RPMI8226 (cell line): ENCODE measurements at regions not wholly inside any gene's neighbourhood (a gene's known extent, or its start where the extent isn't known, plus 50 kb on each side); places are given as distances from the start of the nearest gene placed in this dataset.
"Not testable (repeated sequence)": the region's sequence is repeated elsewhere in the genome, so short reads cannot be mapped to it uniquely, and the experiment has no call there.

Experiments
- DNase-seq: peaks from one replicate; pipeline ENCODE4 v3.0.0-alpha.2; 2015

DNA sequence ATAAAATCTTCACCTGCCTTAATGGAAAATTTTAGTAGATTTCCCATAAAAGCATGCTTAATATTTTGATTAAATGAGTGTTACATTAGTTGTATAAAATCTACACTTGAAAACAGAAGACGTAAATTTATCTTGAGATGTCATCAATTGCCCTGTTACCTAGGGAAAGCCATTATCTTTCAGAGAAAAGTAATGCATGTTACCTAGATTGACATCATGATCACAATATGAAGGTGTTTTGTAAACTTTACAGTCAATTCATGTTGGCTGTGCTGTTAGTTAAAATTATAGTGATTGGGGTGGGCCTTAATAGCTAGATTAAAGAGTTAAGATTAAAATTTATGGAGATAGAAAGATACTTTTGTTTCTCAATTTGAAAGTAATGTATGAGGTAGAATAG is 293.2 kb upstream of the PCDH18 start:
- no peak for DNase-seq

DNA sequence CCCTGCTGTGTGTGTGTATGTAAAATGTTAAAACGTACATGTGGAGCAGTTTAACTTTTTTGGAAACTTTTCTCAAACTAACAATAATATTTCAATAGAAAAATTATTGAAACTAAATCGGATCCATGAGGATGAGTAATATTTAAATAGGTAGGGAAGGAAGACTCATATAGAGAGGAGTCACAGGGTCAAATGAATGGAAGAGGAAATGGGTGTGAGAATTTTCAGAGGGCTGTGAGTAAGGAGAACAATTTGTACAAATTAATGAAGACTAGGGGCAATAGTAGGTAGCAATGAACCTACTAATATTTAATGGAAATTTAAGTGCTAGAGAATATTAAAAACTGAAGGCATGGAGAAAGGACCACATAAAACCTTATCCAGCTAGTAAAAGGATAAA is 290.7 kb upstream of the PCDH18 start:
- DNase-seq, result no peak

DNA sequence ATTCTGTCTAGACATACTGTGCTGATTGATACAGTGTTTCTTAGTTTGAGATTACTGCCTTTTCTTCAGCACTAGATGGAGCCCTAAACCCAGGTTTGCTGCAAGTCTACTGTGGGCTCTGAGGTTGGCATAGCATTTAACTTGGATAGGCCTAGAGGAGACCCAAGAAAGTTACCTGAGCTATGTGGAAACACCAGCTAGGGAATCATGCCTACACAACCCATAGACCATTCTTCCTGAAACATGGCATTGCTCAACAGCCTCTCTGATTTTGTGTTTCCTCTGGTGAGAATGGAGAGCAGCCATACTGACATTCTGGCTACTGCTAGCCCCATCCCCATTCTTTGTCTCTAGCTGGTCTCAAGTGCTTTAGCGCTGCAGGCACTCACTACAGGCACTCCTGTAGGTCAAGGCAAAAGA is 287.7 kb upstream of the PCDH18 start:
- peak; percentile 22 for DNase-seq

GRCh38 chr4:137812258-137812657 is 280.0 kb upstream of the PCDH18 start:
- no peak for DNase-seq

DNA sequence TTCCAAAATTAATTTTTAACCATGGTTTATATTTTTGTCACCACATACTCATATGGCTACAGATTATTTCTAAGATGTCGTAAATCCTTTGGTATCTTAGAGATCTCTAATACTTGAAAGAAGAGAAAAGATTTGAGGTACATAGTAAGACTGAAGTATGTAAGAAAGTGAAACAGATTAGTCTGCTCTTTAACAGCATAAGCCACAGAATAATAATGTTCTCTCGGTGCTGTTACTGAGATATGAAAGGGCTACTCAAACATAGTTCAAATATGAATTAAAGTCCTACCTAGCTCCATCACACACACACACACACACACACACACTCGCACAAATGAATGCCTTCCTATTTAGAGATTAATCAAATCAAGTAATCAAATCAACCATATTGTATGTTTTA is 274.1 kb upstream of the PCDH18 start:
- DNase-seq, result no peak

DNA sequence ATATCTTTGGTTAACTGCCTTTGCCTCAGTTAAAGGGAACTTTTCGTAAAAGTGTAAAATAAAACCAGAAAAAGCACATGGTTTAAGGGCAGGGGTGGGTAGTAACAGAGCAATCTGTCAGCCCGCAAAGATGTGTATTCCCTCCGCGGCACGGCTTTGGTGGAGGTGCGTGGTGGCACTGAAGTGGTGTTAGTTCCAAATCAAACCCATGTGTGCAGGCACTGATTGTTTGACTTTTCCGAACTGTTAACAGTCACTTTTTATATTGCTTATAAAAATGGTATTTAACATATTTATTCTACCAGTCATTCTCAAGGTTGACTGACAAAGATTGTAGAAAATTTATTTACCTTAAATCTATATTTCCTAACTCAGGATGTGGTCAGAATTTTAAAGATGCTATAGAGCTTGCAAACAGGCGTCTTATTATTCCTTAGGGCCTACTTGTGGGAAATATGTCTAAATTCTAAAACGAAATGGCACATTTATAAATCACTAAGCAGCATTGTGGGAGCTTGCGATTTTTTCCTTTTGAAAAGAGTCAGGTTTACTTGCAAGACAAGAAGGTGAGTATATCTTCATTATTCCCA is 272.7 kb upstream of the PCDH18 start:
- DNase-seq, result no peak

DNA sequence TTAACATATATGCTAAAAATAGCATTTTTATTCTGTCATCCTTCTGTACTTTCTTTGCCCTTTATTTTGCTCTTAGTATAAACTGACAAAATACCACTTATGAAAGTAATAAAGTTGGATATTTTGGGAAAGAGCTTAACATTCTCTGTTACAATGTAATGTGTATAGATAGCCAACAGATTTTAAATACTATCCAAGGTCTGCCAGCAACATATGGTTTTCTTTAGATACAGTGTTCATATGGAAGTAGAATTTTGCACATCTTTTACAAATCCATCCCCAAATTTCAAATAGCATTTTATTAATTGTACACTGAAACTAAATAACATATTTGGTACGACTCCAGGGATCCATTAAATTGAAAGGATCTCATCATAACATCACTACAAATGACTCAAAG is 268.6 kb upstream of the PCDH18 start:
- no peak for DNase-seq

- peak; percentile 14 for DNase-seq
Measured at GRCh38 chr4:137794764-137795254, 262.5 kb upstream of the PCDH18 start.

DNA sequence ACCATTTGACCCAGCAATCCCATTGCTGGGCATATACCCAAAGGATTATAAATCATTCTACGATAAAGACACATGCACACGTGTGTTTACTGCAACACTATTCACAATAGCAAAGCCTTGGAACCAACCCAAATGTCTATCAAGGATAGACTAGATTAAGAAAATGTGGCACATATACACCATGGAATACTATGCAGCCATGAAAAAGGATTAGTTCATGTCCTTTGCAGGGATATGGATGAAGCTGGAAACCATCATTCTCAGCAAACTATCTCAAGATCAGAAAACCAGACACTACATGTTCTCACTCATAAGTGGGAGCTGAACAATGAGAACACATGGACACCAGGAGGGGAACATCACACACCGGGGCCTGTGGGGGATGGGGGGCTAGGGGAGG is 257.0 kb upstream of the PCDH18 start:
- not testable (repeated sequence) for DNase-seq

- not testable (repeated sequence) for DNase-seq
Measured at GRCh38 chr4:137783923-137784322, 251.6 kb upstream of the PCDH18 start.

GRCh38 chr4:137775701-137776100 is 243.4 kb upstream of the PCDH18 start:
- no peak for DNase-seq

DNA sequence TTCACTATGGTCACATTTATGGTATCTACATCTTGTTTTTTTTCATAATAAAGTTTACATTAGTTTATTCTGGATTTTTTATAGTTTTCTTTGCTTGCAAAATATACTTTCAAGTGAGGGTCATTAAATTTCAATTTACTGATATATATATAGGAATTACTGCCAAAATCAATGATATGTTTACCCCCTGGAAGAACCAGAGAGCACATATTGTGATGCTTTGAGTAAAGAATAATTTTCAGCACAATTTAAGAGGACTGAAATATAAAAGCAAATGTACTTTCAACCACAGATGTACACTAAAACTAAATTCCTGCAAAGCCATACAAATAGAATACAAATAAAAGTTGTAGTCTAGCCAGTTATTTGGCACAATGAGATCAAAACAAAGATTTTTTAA is 242.2 kb upstream of the PCDH18 start:
- no peak for DNase-seq

- no peak for DNase-seq
Measured at GRCh38 chr4:137768881-137769280, 236.6 kb upstream of the PCDH18 start.

- no peak for DNase-seq
Measured at GRCh38 chr4:137768196-137768595, 235.9 kb upstream of the PCDH18 start.

DNA sequence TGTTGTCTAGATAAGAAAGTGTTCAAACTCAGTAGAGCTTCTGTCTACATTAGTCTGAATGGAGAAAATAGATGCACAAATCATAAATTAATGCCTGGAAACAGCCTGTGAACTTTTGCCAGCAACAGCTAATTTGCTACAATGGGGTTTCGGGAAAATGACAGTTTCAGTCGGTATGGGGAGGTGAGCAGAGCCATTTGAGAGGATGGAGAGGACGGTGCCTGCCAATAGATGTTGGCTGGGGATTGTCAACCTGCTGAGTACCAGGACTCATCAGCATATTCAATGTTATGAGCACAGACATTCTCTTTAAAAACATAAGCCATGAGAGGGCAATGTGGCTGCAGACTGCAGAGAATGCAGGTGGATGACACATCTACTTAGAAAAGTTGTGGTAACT is 230.3 kb upstream of the PCDH18 start:
- DNase-seq, result no peak

- no peak for DNase-seq
Measured at GRCh38 chr4:137754652-137755471, 222.6 kb upstream of the PCDH18 start.

- DNase-seq, result no peak
Measured at GRCh38 chr4:137749466-137749865, 217.2 kb upstream of the PCDH18 start.

GRCh38 chr4:137748616-137749015 is 216.3 kb upstream of the PCDH18 start:
- no peak for DNase-seq

GRCh38 chr4:137740141-137740540 is 207.8 kb upstream of the PCDH18 start:
- DNase-seq, result no peak

- DNase-seq, result no peak
Measured at GRCh38 chr4:137739391-137739790, 207.1 kb upstream of the PCDH18 start.

DNA sequence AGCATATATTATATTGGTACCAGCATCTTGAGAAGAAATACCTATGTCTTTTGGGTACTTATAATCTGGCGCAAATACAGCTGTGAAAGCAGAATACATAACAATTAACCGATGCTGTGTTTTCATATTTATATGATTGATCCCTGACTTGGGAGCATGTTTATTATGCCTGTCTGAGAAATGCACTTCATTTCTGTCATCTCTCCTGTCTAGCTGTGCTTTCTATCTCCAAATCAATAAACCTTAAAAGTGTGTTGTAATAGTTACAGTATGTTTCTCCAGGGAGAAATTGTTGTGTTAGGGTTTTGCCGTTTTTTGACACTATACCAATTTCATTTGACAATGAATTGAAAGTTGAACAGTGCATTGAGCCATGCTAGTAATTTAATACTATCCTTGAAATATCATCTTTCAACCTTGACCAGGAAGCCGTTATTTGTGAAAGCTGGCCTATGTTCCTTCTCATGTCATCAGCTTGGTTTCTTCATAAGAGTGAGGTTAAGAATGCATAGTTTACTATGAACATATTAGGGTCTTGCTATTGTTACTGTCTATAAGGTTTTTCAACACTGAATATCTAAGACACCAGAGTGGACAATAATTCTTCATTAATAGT is 206.2 kb upstream of the PCDH18 start:
- DNase-seq, result no peak

DNA sequence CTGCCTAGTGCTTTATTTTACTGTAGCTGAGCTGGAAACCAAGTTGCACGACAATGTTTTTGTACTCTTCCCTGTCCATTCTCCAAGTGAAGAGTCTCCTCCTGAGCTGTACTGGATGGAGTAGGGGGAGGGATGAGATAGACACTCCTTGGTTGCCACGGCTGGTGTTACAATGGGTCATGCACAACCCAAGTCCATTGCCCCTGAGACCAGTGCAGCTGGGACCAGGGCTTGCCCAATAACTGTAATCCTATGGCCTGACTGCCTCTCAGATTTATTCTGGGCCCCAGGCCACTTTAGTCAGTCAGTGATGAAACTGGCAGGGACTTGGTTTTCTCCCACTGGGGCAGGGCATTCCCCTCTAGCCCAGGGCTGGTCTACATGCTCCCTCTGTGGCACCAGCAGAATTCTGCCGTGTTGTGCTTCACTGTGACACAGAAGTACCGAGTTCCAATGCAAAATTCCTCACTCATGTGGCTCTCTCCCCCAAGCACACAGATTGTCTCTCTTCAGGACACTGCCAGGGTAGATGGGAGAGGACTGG is 203.3 kb upstream of the PCDH18 start:
- DNase-seq, result no peak
